NOMO-1 treated with DMSO at 0.1 percent for 48 hours (cell line): ENCODE measurements at regions not wholly inside any gene's neighbourhood (a gene's known extent, or its start where the extent isn't known, plus 50 kb on each side); places are given as distances from the start of the nearest gene placed in this dataset.
A peak's percentile ranks its signal among the peaks of the same experiment; 100 is the strongest.

Experiments used
- DNase-seq: peaks from one replicate; lab custom pipeline; 2025; ENCODE audit not compliant: unreplicated experiment; lab: John Stamatoyannopoulos, UW

DNA sequence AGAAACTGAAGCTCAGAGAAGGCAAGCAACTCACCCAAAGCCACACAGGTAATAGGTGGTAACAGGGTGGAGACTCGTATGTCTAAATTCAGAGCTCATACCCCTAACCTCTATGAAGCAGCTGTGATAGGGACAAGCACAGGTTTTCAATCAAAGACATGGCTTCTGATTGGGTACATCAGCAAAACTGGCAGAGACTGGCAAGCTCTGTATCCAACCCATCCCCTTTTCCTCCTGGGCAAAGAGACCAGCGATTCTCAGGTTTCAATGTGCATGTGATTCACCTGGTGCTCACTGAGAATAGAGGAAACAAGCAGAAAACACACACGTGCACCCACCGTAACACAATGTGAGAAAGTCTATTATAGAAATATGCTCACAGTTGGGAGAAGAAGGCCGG lies 153.0 kb downstream of the SMIM20 start:
- DNase-seq: no peak

GRCh38 chr4:26069218-26069617 lies 155.2 kb downstream of the SMIM20 start:
- DNase-seq: peak; percentile 33

- DNase-seq: peak; percentile 42
Measured at GRCh38 chr4:26071688-26072087, 157.7 kb downstream of the SMIM20 start.

- no peak for DNase-seq
Measured at GRCh38 chr4:26073886-26074560, 160.0 kb downstream of the SMIM20 start.

DNA sequence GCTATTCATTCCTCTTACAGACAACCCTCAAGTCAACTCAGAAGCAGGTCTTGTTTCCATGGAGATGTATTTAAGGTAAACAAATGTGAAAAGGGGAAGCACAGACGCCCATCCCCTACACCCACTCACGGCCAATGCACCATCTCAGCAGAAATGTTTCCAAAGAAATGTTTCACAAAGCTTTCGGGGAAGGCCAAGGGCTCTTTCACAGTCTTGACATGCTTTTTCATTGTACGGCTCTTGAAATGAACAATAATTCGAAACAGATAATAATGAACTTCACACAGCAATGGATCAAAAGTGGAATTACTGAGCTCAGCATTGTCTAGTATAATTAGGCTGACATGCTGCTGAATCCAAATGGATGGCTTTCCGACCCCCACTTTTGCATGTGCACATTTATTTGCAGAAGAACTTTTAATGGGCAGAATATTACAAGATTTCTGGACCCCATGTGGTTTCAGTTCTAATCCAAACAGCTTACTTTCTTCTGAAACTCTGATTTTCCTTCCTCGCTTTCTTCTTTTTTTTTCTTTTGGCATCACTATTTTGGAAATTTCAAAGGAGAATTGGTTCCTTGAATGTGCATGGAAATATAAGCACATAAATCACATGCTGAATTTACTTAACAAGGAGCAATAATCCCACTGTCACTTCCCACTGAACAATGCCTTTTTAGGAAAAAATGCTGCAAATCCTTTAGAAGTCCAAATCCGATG lies 160.9 kb downstream of the SMIM20 start:
- DNase-seq: peak; percentile 95

DNA sequence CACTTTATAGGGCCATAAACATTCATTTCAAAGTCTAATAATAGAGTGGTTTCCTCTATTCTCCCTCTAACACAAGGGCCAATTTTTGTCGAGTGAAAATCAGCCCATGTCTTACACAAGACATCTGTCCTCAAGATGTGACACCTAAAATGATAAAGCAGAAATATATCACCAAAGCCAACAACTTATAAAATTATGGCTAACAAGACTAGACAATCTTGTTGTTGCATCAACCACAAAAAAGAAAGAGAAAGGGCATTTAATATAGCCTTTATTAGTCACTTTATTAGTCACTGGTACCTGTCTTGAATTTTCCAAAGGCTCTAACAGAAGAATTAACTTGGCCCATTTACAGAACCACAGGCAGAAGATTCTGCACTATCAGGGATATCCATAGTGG lies 161.6 kb downstream of the SMIM20 start:
- DNase-seq: peak; percentile 76

DNA sequence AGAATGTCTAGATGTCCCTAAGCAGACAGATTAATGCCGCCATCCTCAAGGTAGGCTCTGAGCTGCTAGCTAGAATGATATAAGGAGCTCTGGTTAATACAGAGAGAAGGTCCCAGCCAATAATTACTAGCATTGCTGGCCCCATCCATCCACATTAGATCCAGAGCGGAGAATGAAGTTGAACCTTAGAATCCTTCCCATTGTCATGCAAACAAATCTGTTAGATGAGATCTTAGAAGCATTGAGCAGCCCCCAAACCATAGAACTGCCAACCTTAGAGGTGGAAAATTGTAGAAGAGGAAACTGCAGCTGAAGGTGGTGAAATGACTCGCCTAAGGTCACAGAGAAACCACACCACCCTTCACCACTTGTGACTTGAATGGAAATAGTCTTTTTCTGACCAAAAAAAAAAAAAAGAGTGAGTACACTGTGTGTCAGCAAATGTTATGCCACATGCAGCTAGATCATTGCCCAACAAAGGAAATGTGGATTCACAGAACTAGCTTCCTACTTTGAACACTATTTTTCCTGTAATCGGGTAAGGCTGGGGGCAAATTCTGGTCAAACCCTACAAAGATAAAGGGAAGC lies 162.1 kb downstream of the SMIM20 start:
- DNase-seq: peak; percentile 87

DNA sequence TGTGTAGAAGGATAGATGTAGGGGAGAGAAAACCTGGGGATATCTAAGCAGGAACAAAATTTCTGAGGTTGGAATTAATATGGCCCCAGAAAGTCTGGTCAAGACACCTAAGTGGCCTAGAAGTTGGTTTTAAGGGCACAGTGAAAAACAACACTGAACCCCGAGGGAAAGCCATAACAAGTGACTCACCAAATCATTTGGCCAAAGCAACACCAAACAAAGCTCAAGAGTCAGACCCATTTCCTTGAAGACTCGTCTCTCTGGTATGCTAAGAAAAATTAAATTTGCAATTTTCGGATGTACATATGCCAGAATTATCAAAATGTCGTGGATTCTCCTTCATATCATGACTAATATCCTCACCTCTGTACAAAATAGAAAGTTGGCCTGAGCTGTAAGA lies 162.9 kb downstream of the SMIM20 start:
- no peak for DNase-seq

- no peak for DNase-seq
Measured at GRCh38 chr4:26077756-26078155, 163.7 kb downstream of the SMIM20 start.

DNA sequence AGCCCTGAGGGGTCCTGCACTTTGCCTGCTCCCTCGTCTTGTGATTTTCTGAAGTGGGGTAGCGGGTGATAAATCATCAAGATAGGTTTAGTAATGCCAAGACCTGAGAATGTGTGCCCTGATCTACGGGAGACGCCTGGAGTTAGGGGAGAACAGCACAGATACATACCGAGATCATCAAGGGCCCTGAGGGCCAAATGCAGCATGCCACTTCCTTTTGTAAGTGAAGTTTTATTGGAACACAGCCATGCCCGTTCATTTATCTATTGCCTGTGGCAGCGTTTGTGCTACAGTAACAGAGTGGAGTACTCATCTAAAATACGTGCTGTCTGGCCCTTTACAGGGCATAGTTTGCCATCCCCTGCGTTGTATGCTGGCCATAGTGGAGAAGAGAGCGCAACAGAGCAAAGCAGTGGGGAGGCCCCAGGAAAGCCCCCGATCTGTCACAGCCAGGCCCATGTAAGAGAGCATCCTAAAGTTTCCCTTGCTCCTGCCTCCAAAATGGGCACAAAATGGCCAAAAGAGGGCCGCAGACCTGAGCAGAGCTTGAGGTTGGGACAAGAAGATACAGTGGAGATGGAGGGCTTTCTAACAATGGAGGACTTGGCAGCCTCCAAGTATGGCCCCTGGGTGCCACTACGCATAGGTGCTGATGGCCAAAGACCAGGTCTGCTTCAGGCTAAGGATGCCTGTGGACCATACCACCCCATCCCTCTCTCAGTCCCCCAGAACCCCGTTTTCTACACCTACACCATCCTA lies 167.0 kb downstream of the SMIM20 start:
- DNase-seq: no peak

DNA sequence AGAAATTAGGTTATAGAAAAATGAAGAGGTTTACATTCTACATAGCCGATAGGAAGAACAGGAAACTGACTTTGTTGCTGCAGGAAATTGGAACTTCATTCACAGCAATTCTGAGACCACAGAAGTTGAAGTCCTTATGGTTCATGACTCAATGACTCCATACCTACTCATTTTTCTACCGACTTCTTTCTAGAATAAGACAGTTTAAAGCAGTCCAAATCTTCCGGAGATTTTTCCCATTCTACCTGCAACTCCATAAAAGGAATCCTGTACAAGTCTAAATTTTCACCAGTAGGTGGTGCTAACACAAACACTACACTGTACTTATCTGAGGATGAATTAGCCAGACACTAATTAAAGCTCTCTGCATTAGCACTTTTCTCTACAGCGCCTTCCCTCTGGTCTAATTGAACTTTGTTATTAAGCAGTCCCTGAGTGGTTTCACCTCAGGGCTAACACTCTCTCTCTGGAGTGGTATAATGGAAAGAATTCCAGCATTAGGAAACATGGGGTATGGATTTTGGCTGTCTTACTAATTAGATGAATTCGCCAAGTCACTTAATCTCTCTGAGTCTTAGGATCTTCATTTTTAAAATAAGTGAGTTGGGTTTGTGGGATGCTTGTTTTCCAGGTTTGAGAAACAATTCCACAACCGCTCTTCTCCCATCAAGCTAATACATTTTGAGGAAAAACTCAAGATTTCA lies 167.9 kb downstream of the SMIM20 start:
- DNase-seq: peak; percentile 57

GRCh38 chr4:26082565-26082964 lies 168.5 kb downstream of the SMIM20 start:
- peak; percentile 14 for DNase-seq

DNA sequence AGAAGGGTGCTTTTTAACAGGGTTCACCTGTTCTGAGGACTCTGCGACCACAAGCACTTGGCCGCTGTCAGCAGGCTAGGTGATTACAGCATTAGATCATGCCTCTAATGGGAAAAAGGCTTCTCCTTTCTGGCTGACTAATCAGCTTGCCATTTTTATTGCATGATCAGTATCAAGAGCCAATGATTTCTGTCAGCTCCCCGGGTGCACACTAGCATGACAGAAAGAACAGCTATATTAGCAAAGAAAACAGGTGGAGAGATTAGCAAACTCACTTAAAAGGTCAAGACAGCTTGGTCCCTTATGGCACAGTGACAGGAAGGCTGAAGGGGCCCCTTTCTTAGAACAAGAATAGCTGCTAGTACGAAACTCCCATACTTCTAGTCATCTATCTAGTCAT lies 170.0 kb downstream of the SMIM20 start:
- DNase-seq: peak; percentile 32

GRCh38 chr4:26084414-26084813 lies 170.4 kb downstream of the SMIM20 start:
- DNase-seq: no peak

DNA sequence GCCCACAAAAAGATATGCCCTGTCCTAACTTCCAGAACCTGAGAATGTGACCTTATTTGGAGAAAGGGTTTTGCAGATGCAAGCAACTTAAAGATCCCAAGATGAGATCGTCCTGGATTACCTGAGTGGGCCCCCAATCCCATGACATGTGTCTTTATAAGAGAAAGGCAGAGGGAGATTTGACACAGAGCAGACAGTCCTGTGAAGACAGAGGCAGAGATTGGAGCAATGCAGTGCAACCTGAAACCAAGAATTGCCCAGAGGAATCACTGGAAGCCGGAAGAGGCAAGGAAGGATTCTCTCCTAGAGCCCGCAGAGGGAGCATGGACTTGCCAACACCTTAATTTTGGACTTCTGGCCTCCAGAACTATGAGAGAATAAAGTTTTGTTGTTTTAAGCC lies 171.5 kb downstream of the SMIM20 start:
- DNase-seq: no peak

- DNase-seq: no peak
Measured at GRCh38 chr4:26086621-26087441, 172.8 kb downstream of the SMIM20 start.

DNA sequence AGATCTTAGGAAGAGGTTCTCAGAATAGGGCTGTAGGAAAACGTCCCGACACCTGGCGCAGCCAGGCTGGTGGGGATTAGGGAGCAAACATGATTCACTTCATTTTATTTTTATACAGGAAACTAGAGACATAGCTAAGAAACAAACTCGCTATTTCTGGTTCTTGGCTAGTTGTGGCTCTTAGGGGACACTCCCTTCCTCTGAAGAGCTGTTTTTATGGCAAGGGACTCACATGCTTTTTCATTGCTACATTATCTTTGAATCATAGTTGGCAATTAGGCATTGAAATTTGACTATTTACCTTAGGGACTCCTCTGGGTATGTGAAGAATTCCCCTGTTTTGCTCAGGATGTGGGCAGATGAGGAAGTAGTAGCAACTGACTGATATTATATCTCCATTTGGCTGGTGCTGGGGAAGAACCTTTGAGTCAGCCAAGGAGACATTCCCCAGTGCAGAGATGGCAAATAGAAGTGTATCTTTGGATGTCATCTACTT lies 174.5 kb downstream of the SMIM20 start:
- DNase-seq: peak; percentile 20

GRCh38 chr4:26093551-26093950 lies 179.5 kb downstream of the SMIM20 start:
- no peak for DNase-seq

DNA sequence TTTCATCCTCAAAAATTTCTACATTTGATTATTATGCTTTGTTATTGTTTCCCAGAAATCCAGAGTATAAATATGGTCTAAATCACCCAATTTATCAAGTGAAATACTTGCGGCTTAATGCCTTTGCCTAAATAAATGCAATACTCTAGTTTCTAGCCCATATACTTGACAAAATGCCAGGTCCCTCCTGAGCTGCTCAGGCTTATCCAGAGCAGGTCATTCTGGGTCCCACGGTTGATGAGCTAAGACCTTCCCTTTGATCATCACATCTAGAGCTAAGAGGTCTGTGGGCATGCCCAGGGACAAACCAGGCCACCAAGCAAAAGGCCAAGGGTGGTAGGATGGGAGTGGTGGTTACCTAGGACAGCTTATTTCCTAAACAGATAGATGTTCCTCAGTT lies 180.1 kb downstream of the SMIM20 start:
- DNase-seq: no peak

DNA sequence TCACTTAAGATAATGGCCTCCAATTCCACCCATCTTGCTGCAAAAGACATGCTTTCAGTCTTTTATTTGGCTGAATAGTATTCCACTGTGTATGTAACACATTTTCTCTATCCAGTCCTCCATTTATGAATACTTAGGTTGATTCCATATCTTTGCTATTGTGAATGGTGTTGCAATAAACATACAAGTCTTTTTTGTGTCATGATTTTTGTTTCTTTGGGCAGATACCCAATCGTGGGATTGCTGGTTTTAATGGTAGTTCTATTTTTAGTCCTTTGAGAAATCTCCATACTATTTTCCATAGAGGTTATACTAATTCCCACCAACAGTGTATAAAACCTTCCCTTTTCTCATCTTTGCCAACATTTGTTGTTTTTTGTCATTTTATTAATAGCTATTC lies 180.9 kb downstream of the SMIM20 start:
- DNase-seq: no peak
